ENCODE measurements at regions not wholly inside any gene's neighbourhood (a gene's known extent, or its start where the extent isn't known, plus 50 kb on each side); places are given as distances from the start of the nearest gene placed in this dataset.

DNA sequence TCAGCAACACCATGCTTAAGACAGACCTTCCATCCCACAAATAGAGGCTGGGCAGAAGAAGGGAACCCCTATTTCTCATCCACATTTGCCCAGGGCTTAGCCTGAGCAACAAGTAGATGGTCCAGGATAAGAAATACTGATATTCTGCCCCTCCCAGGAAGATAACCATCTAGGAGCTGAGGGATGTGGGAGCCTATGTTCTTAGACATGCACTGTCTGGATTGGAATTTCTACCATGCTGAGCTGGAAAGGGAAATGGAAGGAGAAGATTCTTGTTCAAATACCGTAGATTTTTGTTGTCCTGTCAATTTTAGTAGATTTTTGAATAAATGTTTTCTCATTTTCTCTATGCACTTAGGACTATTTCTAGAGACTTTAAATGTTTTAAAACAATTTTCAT is 450.7 kb upstream of the SEMA6D start:
- peak; percentile 1 for DNase-seq (ENCODE audit: low read depth)
- Histone ChIP-seq H3K4me3 (ENCODE audit: low read length) (no peak overlapping the region), H3K9me3 (ENCODE audit: control insufficient read depth, low read length) (no peaks in the 10 kb centered on the region), H3K9ac (ENCODE audit: low read length) (no peak overlapping the region), H3K27me3 (replicated peaks; ENCODE audit: control insufficient read depth, insufficient read depth, low read length) (no peaks in the 10 kb centered on the region), H3K4me1 (ENCODE audit: control insufficient read depth, insufficient read depth, low read length) (no peaks in the 10 kb centered on the region), H3K36me3 (ENCODE audit: control insufficient read depth, insufficient read depth, low read length, severe bottlenecking) (no peaks in the 10 kb centered on the region)

DNA sequence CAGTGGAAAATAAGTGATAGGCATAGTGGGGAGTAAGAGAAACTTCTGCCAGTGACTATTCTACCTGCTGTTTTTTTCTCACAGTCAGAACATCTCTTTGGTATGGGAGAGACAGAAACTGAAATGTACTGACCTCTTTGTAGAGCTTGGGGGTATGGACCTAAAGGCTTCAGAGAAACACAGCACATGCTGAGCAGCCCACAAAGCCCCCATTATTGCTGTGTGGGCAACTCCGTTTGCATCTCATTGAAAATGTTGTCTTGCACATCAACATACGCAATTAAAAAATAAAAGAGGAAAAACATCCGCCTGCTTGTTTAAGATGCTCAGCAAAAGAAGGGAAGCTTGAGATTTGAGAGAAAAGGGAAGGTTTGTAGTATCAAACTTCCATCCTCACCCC is 443.4 kb upstream of the SEMA6D start:
- Histone ChIP-seq H3K27me3 (replicated peaks; ENCODE audit: control insufficient read depth, insufficient read depth, low read length) (no peaks in the 10 kb centered on the region), H3K4me1 (ENCODE audit: control insufficient read depth, insufficient read depth, low read length) (no peaks in the 10 kb centered on the region), H3K9ac (ENCODE audit: low read length) (no peak overlapping the region), H3K4me3 (ENCODE audit: low read length) (no peak overlapping the region), H3K9me3 (ENCODE audit: control insufficient read depth, low read length) (peaks cover 17% of the 10 kb centered on the region), H3K36me3 (ENCODE audit: control insufficient read depth, insufficient read depth, low read length, severe bottlenecking) (no peaks in the 10 kb centered on the region)
- DNase-seq (ENCODE audit: low read depth) = no peak

- Histone ChIP-seq H3K9me3 (ENCODE audit: control insufficient read depth, low read length) (no peaks in the 10 kb centered on the region), H3K4me3 (ENCODE audit: low read length) (no peak overlapping the region), H3K4me1 (ENCODE audit: control insufficient read depth, insufficient read depth, low read length) (no peaks in the 10 kb centered on the region), H3K9ac (ENCODE audit: low read length) (no peak overlapping the region), H3K36me3 (ENCODE audit: control insufficient read depth, insufficient read depth, low read length, severe bottlenecking) (no peaks in the 10 kb centered on the region), H3K27me3 (replicated peaks; ENCODE audit: control insufficient read depth, insufficient read depth, low read length) (no peaks in the 10 kb centered on the region)
- no peak for DNase-seq (ENCODE audit: low read depth)
Measured at GRCh38 chr15:47283246-47283645, 434.1 kb upstream of the SEMA6D start.

DNA sequence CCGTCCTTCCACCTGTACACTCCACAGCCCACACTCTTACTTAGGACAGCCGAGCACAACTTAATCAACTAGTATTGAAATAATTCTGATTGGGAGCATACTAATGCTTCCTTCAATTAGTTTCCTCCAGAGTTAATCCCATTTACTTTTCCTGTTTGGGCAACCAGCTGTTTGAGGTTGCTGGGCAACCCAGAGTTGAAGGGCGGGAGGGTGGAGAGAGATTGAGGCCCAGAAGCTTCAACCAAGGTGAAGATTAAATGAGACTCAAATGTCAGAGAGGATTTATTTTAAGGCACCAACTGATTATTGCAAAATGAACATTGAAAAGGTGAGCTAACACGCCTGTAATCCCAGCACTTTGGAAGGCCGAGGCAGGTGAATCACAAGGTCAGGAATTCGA is 428.5 kb upstream of the SEMA6D start:
- Histone ChIP-seq H3K9ac (ENCODE audit: low read length) (no peak overlapping the region), H3K9me3 (ENCODE audit: control insufficient read depth, low read length) (no peaks in the 10 kb centered on the region), H3K4me3 (ENCODE audit: low read length) (no peak overlapping the region), H3K27me3 (replicated peaks; ENCODE audit: control insufficient read depth, insufficient read depth, low read length) (no peaks in the 10 kb centered on the region), H3K4me1 (ENCODE audit: control insufficient read depth, insufficient read depth, low read length) (peaks cover 14% of the 10 kb centered on the region), H3K36me3 (ENCODE audit: control insufficient read depth, insufficient read depth, low read length, severe bottlenecking) (no peaks in the 10 kb centered on the region)
- no peak for DNase-seq (ENCODE audit: low read depth)

GRCh38 chr15:47289656-47290055 is 427.6 kb upstream of the SEMA6D start:
- no peak for DNase-seq (ENCODE audit: low read depth)
- Histone ChIP-seq H3K27me3 (replicated peaks; ENCODE audit: control insufficient read depth, insufficient read depth, low read length) (no peaks in the 10 kb centered on the region), H3K9ac (ENCODE audit: low read length) (no peak overlapping the region), H3K4me3 (ENCODE audit: low read length) (no peak overlapping the region), H3K4me1 (ENCODE audit: control insufficient read depth, insufficient read depth, low read length) (peaks cover 22% of the 10 kb centered on the region), H3K9me3 (ENCODE audit: control insufficient read depth, low read length) (no peaks in the 10 kb centered on the region), H3K36me3 (ENCODE audit: control insufficient read depth, insufficient read depth, low read length, severe bottlenecking) (no peaks in the 10 kb centered on the region)

- no peaks in the 10 kb centered on the region for H3K9me3 ChIP-seq (ENCODE audit: control insufficient read depth, low read length)
- no peak overlapping the region for H3K9ac ChIP-seq (ENCODE audit: low read length)
- no peak overlapping the region for H3K4me3 ChIP-seq (ENCODE audit: low read length)
- no peaks in the 10 kb centered on the region for H3K36me3 ChIP-seq (ENCODE audit: control insufficient read depth, insufficient read depth, low read length, severe bottlenecking)
- DNase-seq (ENCODE audit: low read depth) = no peak
- H3K4me1 ChIP-seq (ENCODE audit: control insufficient read depth, insufficient read depth, low read length) = peaks cover 30% of the 10 kb centered on the region
- H3K27me3 ChIP-seq (replicated peaks; ENCODE audit: control insufficient read depth, insufficient read depth, low read length) = no peaks in the 10 kb centered on the region
Measured at GRCh38 chr15:47291767-47292166, 425.5 kb upstream of the SEMA6D start.

- H3K27me3 ChIP-seq (replicated peaks; ENCODE audit: control insufficient read depth, insufficient read depth, low read length) = no peaks in the 10 kb centered on the region
- no peak overlapping the region for H3K4me3 ChIP-seq (ENCODE audit: low read length)
- no peak for DNase-seq (ENCODE audit: low read depth)
- H3K4me1 ChIP-seq (ENCODE audit: control insufficient read depth, insufficient read depth, low read length) = peaks cover 30% of the 10 kb centered on the region
- no peaks in the 10 kb centered on the region for H3K9me3 ChIP-seq (ENCODE audit: control insufficient read depth, low read length)
- no peak overlapping the region for H3K9ac ChIP-seq (ENCODE audit: low read length)
- H3K36me3 ChIP-seq (ENCODE audit: control insufficient read depth, insufficient read depth, low read length, severe bottlenecking) = no peaks in the 10 kb centered on the region
Measured at GRCh38 chr15:47292638-47293190, 424.6 kb upstream of the SEMA6D start.

- Histone ChIP-seq H3K9ac (ENCODE audit: low read length) (no peak overlapping the region), H3K36me3 (ENCODE audit: control insufficient read depth, insufficient read depth, low read length, severe bottlenecking) (no peaks in the 10 kb centered on the region), H3K4me3 (ENCODE audit: low read length) (peak overlapping the region; percentile 51), H3K27me3 (replicated peaks; ENCODE audit: control insufficient read depth, insufficient read depth, low read length) (no peaks in the 10 kb centered on the region), H3K4me1 (ENCODE audit: control insufficient read depth, insufficient read depth, low read length) (peaks cover 30% of the 10 kb centered on the region), H3K9me3 (ENCODE audit: control insufficient read depth, low read length) (no peaks in the 10 kb centered on the region)
- DNase-seq (ENCODE audit: low read depth) = peak; percentile 97
Measured at GRCh38 chr15:47293466-47294162, 423.7 kb upstream of the SEMA6D start.

DNA sequence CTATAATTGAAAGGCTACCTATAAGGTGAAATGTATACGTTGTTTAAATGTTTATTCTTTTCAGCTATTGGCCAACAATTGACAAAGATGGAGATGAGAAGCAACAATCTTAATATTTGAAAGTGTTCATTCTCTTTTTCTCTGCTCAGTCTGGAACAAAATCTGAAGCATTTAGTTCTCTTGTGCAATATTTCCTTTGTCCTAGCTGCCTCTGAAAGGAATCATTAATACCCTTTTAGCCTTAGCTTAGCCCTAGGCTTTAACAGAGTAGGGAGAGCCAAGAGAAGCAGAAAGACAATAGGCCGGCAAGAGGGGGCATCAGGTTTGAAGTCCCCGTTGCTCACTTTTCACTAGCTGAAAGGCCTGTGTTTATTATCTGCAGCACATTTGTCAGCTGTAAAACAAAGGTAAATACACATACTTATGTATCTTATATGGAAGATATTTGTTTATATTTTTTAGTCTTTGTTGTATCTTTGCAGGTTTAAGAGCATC is 422.5 kb upstream of the SEMA6D start:
- no peaks in the 10 kb centered on the region for H3K36me3 ChIP-seq (ENCODE audit: control insufficient read depth, insufficient read depth, low read length, severe bottlenecking)
- H3K27me3 ChIP-seq (replicated peaks; ENCODE audit: control insufficient read depth, insufficient read depth, low read length) = no peaks in the 10 kb centered on the region
- peaks cover 30% of the 10 kb centered on the region for H3K4me1 ChIP-seq (ENCODE audit: control insufficient read depth, insufficient read depth, low read length)
- no peak overlapping the region for H3K9ac ChIP-seq (ENCODE audit: low read length)
- H3K9me3 ChIP-seq (ENCODE audit: control insufficient read depth, low read length) = no peaks in the 10 kb centered on the region
- DNase-seq (ENCODE audit: low read depth) = peak; percentile 52
- H3K4me3 ChIP-seq (ENCODE audit: low read length) = no peak overlapping the region

- peak; percentile 18 for DNase-seq (ENCODE audit: low read depth)
- Histone ChIP-seq H3K9me3 (ENCODE audit: control insufficient read depth, low read length) (no peaks in the 10 kb centered on the region), H3K36me3 (ENCODE audit: control insufficient read depth, insufficient read depth, low read length, severe bottlenecking) (no peaks in the 10 kb centered on the region), H3K4me3 (ENCODE audit: low read length) (no peak overlapping the region), H3K27me3 (replicated peaks; ENCODE audit: control insufficient read depth, insufficient read depth, low read length) (no peaks in the 10 kb centered on the region), H3K9ac (ENCODE audit: low read length) (no peak overlapping the region), H3K4me1 (ENCODE audit: control insufficient read depth, insufficient read depth, low read length) (peaks cover 30% of the 10 kb centered on the region)
Measured at GRCh38 chr15:47296881-47297280, 420.4 kb upstream of the SEMA6D start.

- DNase-seq (ENCODE audit: low read depth) = no peak
- Histone ChIP-seq H3K4me1 (ENCODE audit: control insufficient read depth, insufficient read depth, low read length) (peaks cover 5% of the 10 kb centered on the region), H3K4me3 (ENCODE audit: low read length) (no peak overlapping the region), H3K9ac (ENCODE audit: low read length) (no peak overlapping the region), H3K27me3 (replicated peaks; ENCODE audit: control insufficient read depth, insufficient read depth, low read length) (no peaks in the 10 kb centered on the region), H3K36me3 (ENCODE audit: control insufficient read depth, insufficient read depth, low read length, severe bottlenecking) (no peaks in the 10 kb centered on the region), H3K9me3 (ENCODE audit: control insufficient read depth, low read length) (no peaks in the 10 kb centered on the region)
Measured at GRCh38 chr15:47299846-47300434, 417.4 kb upstream of the SEMA6D start.

Measured in adipocyte (in vitro differentiated cells).